Liver (tissue), 8 donors: ENCODE measurements at regions not wholly inside any gene's neighbourhood (a gene's known extent, or its start where the extent isn't known, plus 50 kb on each side); places are given as distances from the start of the nearest gene placed in this dataset.
"Not testable (repeated sequence)": the region's sequence is repeated elsewhere in the genome, so short reads cannot be mapped to it uniquely, and the experiment has no call there.

Experiments used
- DNase-seq: peaks from one replicate; pipeline ENCODE4 v3.0.0-alpha.2; 2017; ENCODE audit warnings: low spot score
- H3K27ac ChIP-seq, 2 donors: one replicate each; pipeline ENCODE4 v1.7.0; 2013; ENCODE audit warnings: inconsistent platforms in 2 of 2, low read length in 2 of 2, control low read depth in 1 of 2, low read depth in 1 of 2, mild to moderate bottlenecking in 1 of 2
- H3K27me3 ChIP-seq, 4 donors: one replicate each; pipeline versions ENCODE4 v1.6.1 to v1.7.0; 2013; ENCODE audit warnings: low read length in 3 of 4, inconsistent platforms in 1 of 4, mild to moderate bottlenecking in 1 of 4, moderate library complexity in 1 of 4; ENCODE audit not compliant: control insufficient read depth in 4 of 4, insufficient read depth in 4 of 4
- H3K36me3 ChIP-seq, 4 donors: one replicate each; pipeline versions ENCODE4 v1.6.1 to v1.7.0; 2013; ENCODE audit warnings: low read length in 3 of 4, mild to moderate bottlenecking in 3 of 4, low read depth in 1 of 4, moderate library complexity in 1 of 4; ENCODE audit not compliant: control insufficient read depth in 4 of 4, insufficient read depth in 3 of 4
- H3K4me1 ChIP-seq, 4 donors: one replicate each; pipeline versions ENCODE4 v1.6.1 to v1.7.0; 2013; ENCODE audit warnings: low read length in 3 of 4, mild to moderate bottlenecking in 3 of 4, moderate library complexity in 1 of 4; ENCODE audit not compliant: control insufficient read depth in 4 of 4, insufficient read depth in 4 of 4
- H3K4me3 ChIP-seq, 3 donors: one replicate each; pipeline versions ENCODE4 v1.6.1 to v1.7.0; 2013; ENCODE audit warnings: low read length in 3 of 3, control low read depth in 1 of 3, low read depth in 1 of 3, mild to moderate bottlenecking in 1 of 3
- H3K9ac ChIP-seq, 2 donors: one replicate each; pipeline ENCODE4 v1.7.0; 2013; ENCODE audit warnings: low read length in 2 of 2, mild to moderate bottlenecking in 2 of 2, moderate library complexity in 2 of 2, control low read depth in 1 of 2, low read depth in 1 of 2
- H3K9me3 ChIP-seq, 4 donors: one replicate each; pipeline versions ENCODE4 v1.6.1 to v1.7.0; 2013; ENCODE audit warnings: low read length in 3 of 4; ENCODE audit not compliant: control insufficient read depth in 4 of 4
- CTCF ChIP-seq: fragments of 150-350 bp; IDR thresholded peaks from 2 replicates; pipeline ENCODE4 v1.5.1; 2017; ENCODE audit warnings: improper control_type of control experiment, low read depth, low read length; ENCODE audit not compliant: missing input control
- EGR1 ChIP-seq, 2 donors: IDR thresholded peaks; 2 replicates each; pipeline ENCODE4 v1.6.1; 2016 to 2018; ENCODE audit warnings: antibody characterized with exemption in 2 of 2, low read depth in 2 of 2
- GABPA ChIP-seq, 2 donors: IDR thresholded peaks in 1 of 2; conservative IDR thresholded peaks in 1 of 2; 2 replicates each; pipeline ENCODE4 v1.6.1; 2016; ENCODE audit warnings: antibody characterized with exemption in 2 of 2, mild to moderate bottlenecking in 1 of 2, moderate library complexity in 1 of 2
- HNF4A ChIP-seq, 2 donors: conservative IDR thresholded peaks; 2 replicates each; pipeline ENCODE4 v1.6.1; 2016; ENCODE audit warnings: antibody characterized with exemption in 2 of 2, mild to moderate bottlenecking in 2 of 2
- JUND ChIP-seq, 2 donors: IDR thresholded peaks; 2 replicates each; pipeline ENCODE4 v1.6.1; 2016; ENCODE audit warnings: antibody characterized with exemption in 2 of 2
- NR2F2 ChIP-seq: IDR thresholded peaks from 2 replicates; pipeline ENCODE4 v1.6.1; 2016; ENCODE audit warnings: antibody characterized with exemption
- RAD21 ChIP-seq, 2 donors: IDR thresholded peaks; 2 replicates each; pipeline ENCODE4 v1.6.1; 2016; ENCODE audit warnings: antibody characterized with exemption in 2 of 2, mild to moderate bottlenecking in 2 of 2
- REST ChIP-seq: IDR thresholded peaks from 2 replicates; pipeline ENCODE4 v1.6.1; 2016; ENCODE audit warnings: antibody characterized with exemption, mild to moderate bottlenecking
- RXRA ChIP-seq, 2 donors: IDR thresholded peaks; 2 replicates each; pipeline ENCODE4 v1.6.1; 2017 to 2018; ENCODE audit warnings: antibody characterized with exemption in 2 of 2, mild to moderate bottlenecking in 1 of 2
- SP1 ChIP-seq: IDR thresholded peaks from 2 replicates; pipeline ENCODE4 v1.6.1; 2018; ENCODE audit warnings: antibody characterized with exemption, mild to moderate bottlenecking
- YY1 ChIP-seq: IDR thresholded peaks from 2 replicates; pipeline ENCODE4 v1.6.1; 2016; ENCODE audit warnings: antibody characterized with exemption, mild to moderate bottlenecking
- WGBS: extraction: QIAGEN DNeasy Blood & Tissue Kit; methylation state at CpG from one replicate; pipeline ENCODE4 v1.1.7; 2013; 5-methylcytosine and 5-hydroxymethylcytosine counted together
- donor health status: healthy.
- donor health status: healthy.
- donor health status: healthy.
- donor health status: healthy.
- donor health status: healthy.

- Histone ChIP-seq H3K4me3 (no peak overlapping the region), H3K9ac (no peak overlapping the region), H3K9me3 (no peaks in the 10 kb centered on the region), H3K27me3 (no peaks in the 10 kb centered on the region), H3K36me3 (no peaks in the 10 kb centered on the region), H3K4me1 (peaks cover 4 to 11% (median 7%) of the 10 kb centered on the region in 4 donors), H3K27ac (no peak overlapping the region)
- WGBS, result 88% methylated on average over 7 of the region's 7 CpGs
- no peak for DNase-seq
- TF ChIP-seq EGR1 (IDR thresholded peaks at IDR 0.05; ENCODE audit: low read depth in 2 of 2) (no peak), GABPA (IDR thresholded peaks at IDR 0.05 in 1 of 2, conservative IDR thresholded peaks at IDR 0.05 in 1 of 2) (no peak), JUND (IDR thresholded peaks at IDR 0.05) (no peak), HNF4A (conservative IDR thresholded peaks at IDR 0.05) (no peak), NR2F2 (no peak), SP1 (no peak), RAD21 (IDR thresholded peaks at IDR 0.05) (no peak), REST (no peak), RXRA (IDR thresholded peaks at IDR 0.05) (no peak)
Measured at GRCh38 chr22:22698263-22698750, 53.9 kb downstream of the GGTLC2 start.

- Histone ChIP-seq H3K4me3 (no peak overlapping the region), H3K36me3 (no peaks in the 10 kb centered on the region), H3K27me3 (no peaks in the 10 kb centered on the region), H3K4me1 (peaks cover 0 to 5% (median 0%) of the 10 kb centered on the region in 4 donors), H3K9me3 (no peaks in the 10 kb centered on the region), H3K9ac (no peak overlapping the region), H3K27ac (no peak overlapping the region)
- peak; percentile 8 for DNase-seq
- 96% methylated on average over 1 of the region's 1 CpG for WGBS
- TF ChIP-seq CTCF (no peak), EGR1 (IDR thresholded peaks at IDR 0.05; ENCODE audit: low read depth in 2 of 2) (no peak), HNF4A (conservative IDR thresholded peaks at IDR 0.05) (no peak), GABPA (IDR thresholded peaks at IDR 0.05 in 1 of 2, conservative IDR thresholded peaks at IDR 0.05 in 1 of 2) (no peak), YY1 (no peak), JUND (IDR thresholded peaks at IDR 0.05) (no peak)
Measured at GRCh38 chr22:22700631-22701030, 56.2 kb downstream of the GGTLC2 start.

- not testable (repeated sequence) for H3K9ac ChIP-seq, H3K9me3 ChIP-seq, DNase-seq, H3K36me3 ChIP-seq, H3K27ac ChIP-seq, H3K27me3 ChIP-seq, H3K4me3 ChIP-seq, H3K4me1 ChIP-seq
Measured at GRCh38 chr22:22701557-22701956, 57.1 kb downstream of the GGTLC2 start.
